Uterus (tissue), 3 donors: ENCODE measurements at regions not wholly inside any gene's neighbourhood (a gene's known extent, or its start where the extent isn't known, plus 50 kb on each side); places are given as distances from the start of the nearest gene placed in this dataset.

ENCODE experiments used
- DNase-seq, 2 donors: peaks; one replicate each; pipeline ENCODE4 v3.0.0-alpha.2; 2019 to 2020
- H3K27ac ChIP-seq, 2 donors: fragments of 200-600 bp; sonication (generic); 1 replicate in 1 of 2; 2 replicates in 1 of 2; pipeline ENCODE4 v1.5.1; 2016 to 2018
- H3K27me3 ChIP-seq, 2 donors: fragments of 200-600 bp; sonication (generic); one replicate each; pipeline ENCODE4 v1.5.1; 2018 to 2019; ENCODE audit warnings: control low read depth in 1 of 2
- H3K36me3 ChIP-seq, 2 donors: fragments of 200-600 bp; sonication (generic); one replicate each; pipeline ENCODE4 v1.5.1; 2019; ENCODE audit warnings: control low read depth in 1 of 2
- H3K4me1 ChIP-seq, 2 donors: fragments of 200-600 bp; sonication (generic); one replicate each; pipeline ENCODE4 v1.5.1; 2018 to 2019; ENCODE audit warnings: control low read depth in 1 of 2
- H3K4me3 ChIP-seq, 2 donors: fragments of 200-600 bp; sonication (generic); 1 replicate in 1 of 2; 2 replicates in 1 of 2; pipeline ENCODE4 v1.5.1; 2018 to 2019; ENCODE audit warnings: mild to moderate bottlenecking in 1 of 2
- H3K9me3 ChIP-seq, 2 donors: fragments of 200-600 bp; sonication (generic); one replicate each; pipeline ENCODE4 v1.5.1; 2019; ENCODE audit warnings: control low read depth in 1 of 2
- POLR2A ChIP-seq, 2 donors: fragments of 450-650 bp; IDR thresholded peaks; one replicate each; pipeline ENCODE4 v1.6.1; 2016; ENCODE audit warnings: antibody characterized with exemption in 2 of 2, mild to moderate bottlenecking in 1 of 2, moderate library complexity in 1 of 2
- intact Hi-C: fragments of 100-400 bp; cut with DNase I; formaldehyde crosslinking; loops from one replicate; pipeline ENCODE4 v1.15.1; 2023; ENCODE audit warnings: low total_unique reads
- TF ChIP-seq, protein P1 (sequence below), 4 experiments: fragments of 200-600 bp in 2 of 4; fragments of 450-650 bp in 2 of 4; sonication (generic) in 2 of 4; IDR thresholded peaks; one replicate each; pipeline ENCODE4 v1.5.1; 2016 to 2019; ENCODE audit warnings: antibody characterized with exemption in 4 of 4, mild to moderate bottlenecking in 2 of 4, moderate library complexity in 1 of 4
- donor health status: DM: yes; HTN: yes; CAD: no.

GRCh38 chr20:12798286-12798685 lies 210.5 kb upstream of the SPTLC3 start:
- TF ChIP-seq, protein P1, sequence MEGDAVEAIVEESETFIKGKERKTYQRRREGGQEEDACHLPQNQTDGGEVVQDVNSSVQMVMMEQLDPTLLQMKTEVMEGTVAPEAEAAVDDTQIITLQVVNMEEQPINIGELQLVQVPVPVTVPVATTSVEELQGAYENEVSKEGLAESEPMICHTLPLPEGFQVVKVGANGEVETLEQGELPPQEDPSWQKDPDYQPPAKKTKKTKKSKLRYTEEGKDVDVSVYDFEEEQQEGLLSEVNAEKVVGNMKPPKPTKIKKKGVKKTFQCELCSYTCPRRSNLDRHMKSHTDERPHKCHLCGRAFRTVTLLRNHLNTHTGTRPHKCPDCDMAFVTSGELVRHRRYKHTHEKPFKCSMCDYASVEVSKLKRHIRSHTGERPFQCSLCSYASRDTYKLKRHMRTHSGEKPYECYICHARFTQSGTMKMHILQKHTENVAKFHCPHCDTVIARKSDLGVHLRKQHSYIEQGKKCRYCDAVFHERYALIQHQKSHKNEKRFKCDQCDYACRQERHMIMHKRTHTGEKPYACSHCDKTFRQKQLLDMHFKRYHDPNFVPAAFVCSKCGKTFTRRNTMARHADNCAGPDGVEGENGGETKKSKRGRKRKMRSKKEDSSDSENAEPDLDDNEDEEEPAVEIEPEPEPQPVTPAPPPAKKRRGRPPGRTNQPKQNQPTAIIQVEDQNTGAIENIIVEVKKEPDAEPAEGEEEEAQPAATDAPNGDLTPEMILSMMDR (IDR thresholded peaks at IDR 0.05), result no peak
- no peak for TF ChIP-seq POLR2A (IDR thresholded peaks at IDR 0.05)
- no peaks in the 10 kb centered on the region for H3K4me1 ChIP-seq
- H3K36me3 ChIP-seq, result no peaks in the 10 kb centered on the region
- no peak overlapping the region for H3K27ac ChIP-seq
- no peak for DNase-seq
- no peaks in the 10 kb centered on the region for H3K27me3 ChIP-seq
- intact Hi-C loops, result no loop called here
- H3K4me3 ChIP-seq, result no peak overlapping the region
- no peaks in the 10 kb centered on the region for H3K9me3 ChIP-seq

DNA sequence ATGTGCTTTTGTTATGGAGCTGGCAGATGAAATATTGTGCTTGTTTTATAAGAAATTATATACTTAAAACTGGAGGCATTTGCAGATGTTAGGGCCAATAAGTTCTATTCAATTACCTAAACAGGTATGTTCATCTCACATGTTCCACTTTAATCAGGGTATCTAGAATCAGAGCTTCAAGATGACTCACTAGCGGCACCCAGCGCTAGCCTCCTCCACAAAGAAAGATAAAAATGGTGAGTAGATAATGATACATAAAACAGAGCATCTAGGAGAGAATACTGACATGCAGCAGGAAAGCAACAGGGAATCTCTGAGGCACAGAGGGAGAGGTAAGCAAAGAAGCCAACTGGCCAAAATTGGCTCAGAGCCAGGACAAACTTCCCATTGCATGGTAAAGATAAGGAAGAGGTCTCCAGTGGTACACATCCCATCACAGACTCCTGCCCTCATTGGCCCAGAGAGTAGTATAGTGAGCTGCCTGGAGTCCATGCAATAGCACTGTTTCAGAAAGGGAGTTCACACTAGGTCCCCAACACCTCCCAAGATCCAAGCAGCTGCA lies 200.7 kb upstream of the SPTLC3 start:
- intact Hi-C loops, result no loop called here
- H3K36me3 ChIP-seq, result no peaks in the 10 kb centered on the region
- DNase-seq, result no peak
- no peaks in the 10 kb centered on the region for H3K4me1 ChIP-seq
- H3K9me3 ChIP-seq, result no peaks in the 10 kb centered on the region
- H3K4me3 ChIP-seq, result no peak overlapping the region
- H3K27ac ChIP-seq, result no peak overlapping the region
- TF ChIP-seq, protein P1 (IDR thresholded peaks at IDR 0.05), result no peak
- TF ChIP-seq POLR2A (IDR thresholded peaks at IDR 0.05), result no peak
- no peaks in the 10 kb centered on the region for H3K27me3 ChIP-seq

GRCh38 chr20:12815231-12815768 lies 193.5 kb upstream of the SPTLC3 start:
- Histone ChIP-seq H3K9me3 (no peaks in the 10 kb centered on the region), H3K27me3 (no peaks in the 10 kb centered on the region), H3K4me3 (no peak overlapping the region), H3K4me1 (no peaks in the 10 kb centered on the region), H3K36me3 (no peaks in the 10 kb centered on the region), H3K27ac (no peak overlapping the region)
- DNase-seq, result no peak
- no peak for TF ChIP-seq POLR2A (IDR thresholded peaks at IDR 0.05)
- TF ChIP-seq, protein P1 (IDR thresholded peaks at IDR 0.05), result no peak
- intact Hi-C loops, result no loop called here

- intact Hi-C loops, result no loop called here
- H3K27me3 ChIP-seq, result no peaks in the 10 kb centered on the region
Measured at GRCh38 chr20:12815778-12816408, 192.9 kb upstream of the SPTLC3 start.

GRCh38 chr20:12821249-12821648 lies 187.5 kb upstream of the SPTLC3 start:
- Histone ChIP-seq H3K27me3 (no peaks in the 10 kb centered on the region), H3K27ac (no peak overlapping the region), H3K4me3 (no peak overlapping the region), H3K36me3 (no peaks in the 10 kb centered on the region), H3K9me3 (no peaks in the 10 kb centered on the region), H3K4me1 (peaks cover 0 to 7% of the 10 kb centered on the region in 2 donors)
- intact Hi-C loops, result no loop called here
- TF ChIP-seq, protein P1 (IDR thresholded peaks at IDR 0.05), result no peak
- TF ChIP-seq POLR2A (IDR thresholded peaks at IDR 0.05), result no peak
- DNase-seq, result no peak

More at GRCh38 chr20:12815778-12816408, 192.9 kb upstream of the SPTLC3 start:
- H3K4me1 ChIP-seq, result no peaks in the 10 kb centered on the region
- H3K4me3 ChIP-seq, result no peak overlapping the region
- TF ChIP-seq, protein P1 (IDR thresholded peaks at IDR 0.05), result no peak
- TF ChIP-seq POLR2A (IDR thresholded peaks at IDR 0.05), result no peak
- H3K27ac ChIP-seq, result no peak overlapping the region
- no peak for DNase-seq
- H3K9me3 ChIP-seq, result no peaks in the 10 kb centered on the region
- H3K36me3 ChIP-seq, result no peaks in the 10 kb centered on the region
